ENCODE measurements at regions not wholly inside any gene's neighbourhood (a gene's known extent, or its start where the extent isn't known, plus 50 kb on each side); places are given as distances from the start of the nearest gene placed in this dataset.

- no peak overlapping the region for H2AFZ ChIP-seq
- no peaks in the 10 kb centered on the region for H3K36me3 ChIP-seq (ENCODE audit: insufficient read depth)
- TF ChIP-seq CTCF (conservative IDR thresholded peaks at IDR 0.05; ENCODE audit: low read depth in 2 of 2) (no peak), EZH2phosphoT487 (IDR thresholded peaks at IDR 0.05; ENCODE audit: unreplicated experiment) (no peak), ZNF114 (CRISPR knock-in tag; IDR thresholded peaks at IDR 0.05) (no peak), CREB1 (CRISPR knock-in tag; IDR thresholded peaks at IDR 0.05; ENCODE audit: low read depth) (no peak)
- TF ChIP-seq, protein P1, sequence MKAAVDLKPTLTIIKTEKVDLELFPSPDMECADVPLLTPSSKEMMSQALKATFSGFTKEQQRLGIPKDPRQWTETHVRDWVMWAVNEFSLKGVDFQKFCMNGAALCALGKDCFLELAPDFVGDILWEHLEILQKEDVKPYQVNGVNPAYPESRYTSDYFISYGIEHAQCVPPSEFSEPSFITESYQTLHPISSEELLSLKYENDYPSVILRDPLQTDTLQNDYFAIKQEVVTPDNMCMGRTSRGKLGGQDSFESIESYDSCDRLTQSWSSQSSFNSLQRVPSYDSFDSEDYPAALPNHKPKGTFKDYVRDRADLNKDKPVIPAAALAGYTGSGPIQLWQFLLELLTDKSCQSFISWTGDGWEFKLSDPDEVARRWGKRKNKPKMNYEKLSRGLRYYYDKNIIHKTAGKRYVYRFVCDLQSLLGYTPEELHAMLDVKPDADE (IDR thresholded peaks at IDR 0.05): no peak
- TF ChIP-seq, protein P2, sequence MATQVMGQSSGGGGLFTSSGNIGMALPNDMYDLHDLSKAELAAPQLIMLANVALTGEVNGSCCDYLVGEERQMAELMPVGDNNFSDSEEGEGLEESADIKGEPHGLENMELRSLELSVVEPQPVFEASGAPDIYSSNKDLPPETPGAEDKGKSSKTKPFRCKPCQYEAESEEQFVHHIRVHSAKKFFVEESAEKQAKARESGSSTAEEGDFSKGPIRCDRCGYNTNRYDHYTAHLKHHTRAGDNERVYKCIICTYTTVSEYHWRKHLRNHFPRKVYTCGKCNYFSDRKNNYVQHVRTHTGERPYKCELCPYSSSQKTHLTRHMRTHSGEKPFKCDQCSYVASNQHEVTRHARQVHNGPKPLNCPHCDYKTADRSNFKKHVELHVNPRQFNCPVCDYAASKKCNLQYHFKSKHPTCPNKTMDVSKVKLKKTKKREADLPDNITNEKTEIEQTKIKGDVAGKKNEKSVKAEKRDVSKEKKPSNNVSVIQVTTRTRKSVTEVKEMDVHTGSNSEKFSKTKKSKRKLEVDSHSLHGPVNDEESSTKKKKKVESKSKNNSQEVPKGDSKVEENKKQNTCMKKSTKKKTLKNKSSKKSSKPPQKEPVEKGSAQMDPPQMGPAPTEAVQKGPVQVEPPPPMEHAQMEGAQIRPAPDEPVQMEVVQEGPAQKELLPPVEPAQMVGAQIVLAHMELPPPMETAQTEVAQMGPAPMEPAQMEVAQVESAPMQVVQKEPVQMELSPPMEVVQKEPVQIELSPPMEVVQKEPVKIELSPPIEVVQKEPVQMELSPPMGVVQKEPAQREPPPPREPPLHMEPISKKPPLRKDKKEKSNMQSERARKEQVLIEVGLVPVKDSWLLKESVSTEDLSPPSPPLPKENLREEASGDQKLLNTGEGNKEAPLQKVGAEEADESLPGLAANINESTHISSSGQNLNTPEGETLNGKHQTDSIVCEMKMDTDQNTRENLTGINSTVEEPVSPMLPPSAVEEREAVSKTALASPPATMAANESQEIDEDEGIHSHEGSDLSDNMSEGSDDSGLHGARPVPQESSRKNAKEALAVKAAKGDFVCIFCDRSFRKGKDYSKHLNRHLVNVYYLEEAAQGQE (IDR thresholded peaks at IDR 0.05; ENCODE audit: unreplicated experiment): no peak
- no peaks in the 10 kb centered on the region for H3K27me3 ChIP-seq (ENCODE audit: insufficient read depth)
- Mint-ChIP-seq H3K36me3 (ENCODE audit: low read depth) (no peaks in the 10 kb centered on the region), H3K4me1 (peaks cover 3% of the 10 kb centered on the region; the same call in 1 of the 3 replicates), H3K27ac (no peak overlapping the region), H3K9me3 (no peaks in the 10 kb centered on the region), H3K4me3 (no peak overlapping the region), H3K27me3 (ENCODE audit: insufficient read depth, low read depth, poor library complexity) (no peaks in the 10 kb centered on the region)
- H3K4me3 ChIP-seq: no peak overlapping the region
- H3K9me2 ChIP-seq (ENCODE audit: insufficient read depth): no peaks in the 10 kb centered on the region
- H3K79me2 ChIP-seq (replicated peaks; ENCODE audit: insufficient read depth): no peaks in the 10 kb centered on the region
- no peaks in the 10 kb centered on the region for H3K4me1 ChIP-seq (ENCODE audit: insufficient read depth)
- no peak for DNase-seq (ENCODE audit: low spot score)
- ATAC-seq: no peak
- no peaks in the 10 kb centered on the region for H4K20me1 ChIP-seq (replicated peaks; ENCODE audit: insufficient read depth)
- H3F3A ChIP-seq (replicated peaks; ENCODE audit: low read depth): no peaks in the 10 kb centered on the region
- H3K27ac ChIP-seq (ENCODE audit: low read depth): no peak overlapping the region
- no peak overlapping the region for H3K4me2 ChIP-seq
Measured at GRCh38 chr4:29326004-29326403, 1394.2 kb upstream of the PCDH7 start.

GRCh38 chr4:29326816-29327215, 1393.4 kb upstream of the PCDH7 start:
- Histone ChIP-seq H2AFZ (no peak overlapping the region), H3K27ac (ENCODE audit: low read depth) (no peak overlapping the region), H3K4me2 (no peak overlapping the region), H3K9me2 (ENCODE audit: insufficient read depth) (no peaks in the 10 kb centered on the region), H3K27me3 (ENCODE audit: insufficient read depth) (no peaks in the 10 kb centered on the region), H3K36me3 (ENCODE audit: insufficient read depth) (no peaks in the 10 kb centered on the region), H3F3A (replicated peaks; ENCODE audit: low read depth) (no peaks in the 10 kb centered on the region), H3K4me1 (ENCODE audit: insufficient read depth) (no peaks in the 10 kb centered on the region), H3K79me2 (replicated peaks; ENCODE audit: insufficient read depth) (no peaks in the 10 kb centered on the region), H4K20me1 (replicated peaks; ENCODE audit: insufficient read depth) (no peaks in the 10 kb centered on the region), H3K4me3 (no peak overlapping the region)
- Mint-ChIP-seq H3K4me1 (0 out of 3 replicates have a peak, but pooled peaks cover 3% of the 10 kb centered on the region), H3K27me3 (ENCODE audit: insufficient read depth, low read depth, poor library complexity) (no peaks in the 10 kb centered on the region), H3K36me3 (ENCODE audit: low read depth) (no peaks in the 10 kb centered on the region), H3K4me3 (no peak overlapping the region), H3K27ac (no peak overlapping the region), H3K9me3 (no peaks in the 10 kb centered on the region)
- DNase-seq (ENCODE audit: low spot score): no peak
- ATAC-seq: no peak
- TF ChIP-seq CREB1 (CRISPR knock-in tag; IDR thresholded peaks at IDR 0.05; ENCODE audit: low read depth) (no peak), CTCF (conservative IDR thresholded peaks at IDR 0.05; ENCODE audit: low read depth in 2 of 2) (no peak), ZNF114 (CRISPR knock-in tag; IDR thresholded peaks at IDR 0.05) (no peak), POLR2AphosphoS5 (IDR thresholded peaks at IDR 0.05; ENCODE audit: low read depth) (no peak), EZH2phosphoT487 (IDR thresholded peaks at IDR 0.05; ENCODE audit: unreplicated experiment) (no peak), EZH2 (IDR thresholded peaks at IDR 0.05; ENCODE audit: low read depth, unreplicated experiment) (no peak)
- TF ChIP-seq, protein P2 (IDR thresholded peaks at IDR 0.05; ENCODE audit: unreplicated experiment): no peak
